ENCODE measurements at regions not wholly inside any gene's neighbourhood (a gene's known extent, or its start where the extent isn't known, plus 50 kb on each side); places are given as distances from the start of the nearest gene placed in this dataset.
"Not testable (repeated sequence)": the region's sequence is repeated elsewhere in the genome, so short reads cannot be mapped to it uniquely, and the experiment has no call there.

DNA sequence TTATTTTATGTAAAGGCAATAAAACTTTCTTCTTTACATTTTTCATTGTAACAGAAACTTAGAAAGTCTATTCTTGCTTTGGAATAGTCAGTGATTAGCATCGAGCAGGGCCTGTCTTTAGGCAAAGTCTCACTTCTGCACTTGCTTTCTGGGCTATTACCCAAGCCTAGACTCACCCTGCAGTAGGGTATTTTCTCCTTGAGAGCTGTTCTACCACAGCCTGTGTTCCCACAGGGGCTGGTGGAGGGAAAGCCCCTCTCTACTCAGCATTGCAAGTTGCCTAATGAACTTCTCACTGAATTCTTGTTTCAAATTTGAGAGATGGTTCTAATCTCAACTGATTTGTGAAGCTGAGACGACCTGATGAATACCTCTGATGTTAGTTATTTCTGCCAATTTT lies 111.7 kb upstream of the KLHL14 start:
- no peak overlapping the region for H3K4me3 ChIP-seq (ENCODE audit: low read depth, low read length)
- H3K27me3 ChIP-seq (ENCODE audit: insufficient read depth, low read length), result peaks cover 37% of the 10 kb centered on the region
- no peaks in the 10 kb centered on the region for H3K4me1 ChIP-seq (ENCODE audit: control insufficient read depth, insufficient read depth, low read length, unreplicated experiment)
- no peaks in the 10 kb centered on the region for H3K79me2 ChIP-seq (ENCODE audit: control insufficient read depth, insufficient read depth, low read length, unreplicated experiment)
- no peaks in the 10 kb centered on the region for H3K36me3 ChIP-seq (ENCODE audit: insufficient read depth, low read length)
- H2AFZ ChIP-seq (ENCODE audit: low read length, unreplicated experiment), result no peak overlapping the region
- no peak overlapping the region for H3K27ac ChIP-seq (ENCODE audit: low read depth, low read length)

DNA sequence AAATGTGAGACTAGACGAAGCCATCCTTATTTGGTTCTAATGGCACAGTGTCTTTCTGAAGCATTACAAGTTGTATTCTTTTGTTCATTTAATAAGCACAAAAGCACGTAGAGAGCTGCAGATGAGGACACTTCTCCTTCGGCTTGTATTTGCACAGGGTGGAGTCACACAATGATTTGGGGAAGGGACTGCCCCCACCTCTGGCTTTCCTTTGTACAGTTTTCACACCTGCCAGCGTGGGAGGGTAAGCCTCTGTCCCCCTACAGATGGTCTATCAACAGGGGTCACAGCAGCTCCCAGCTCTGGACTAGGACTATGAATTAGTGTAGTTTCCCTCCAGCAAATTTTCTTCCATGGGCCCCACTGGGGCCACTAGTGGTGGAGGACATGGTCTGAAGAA lies 108.2 kb upstream of the KLHL14 start:
- Histone ChIP-seq H3K27me3 (ENCODE audit: insufficient read depth, low read length) (peaks cover 61% of the 10 kb centered on the region), H3K36me3 (ENCODE audit: insufficient read depth, low read length) (no peaks in the 10 kb centered on the region), H3K4me3 (ENCODE audit: low read depth, low read length) (no peak overlapping the region), H2AFZ (ENCODE audit: low read length, unreplicated experiment) (no peak overlapping the region), H3K4me1 (ENCODE audit: control insufficient read depth, insufficient read depth, low read length, unreplicated experiment) (no peaks in the 10 kb centered on the region), H3K79me2 (ENCODE audit: control insufficient read depth, insufficient read depth, low read length, unreplicated experiment) (no peaks in the 10 kb centered on the region), H3K27ac (ENCODE audit: low read depth, low read length) (no peak overlapping the region)

DNA sequence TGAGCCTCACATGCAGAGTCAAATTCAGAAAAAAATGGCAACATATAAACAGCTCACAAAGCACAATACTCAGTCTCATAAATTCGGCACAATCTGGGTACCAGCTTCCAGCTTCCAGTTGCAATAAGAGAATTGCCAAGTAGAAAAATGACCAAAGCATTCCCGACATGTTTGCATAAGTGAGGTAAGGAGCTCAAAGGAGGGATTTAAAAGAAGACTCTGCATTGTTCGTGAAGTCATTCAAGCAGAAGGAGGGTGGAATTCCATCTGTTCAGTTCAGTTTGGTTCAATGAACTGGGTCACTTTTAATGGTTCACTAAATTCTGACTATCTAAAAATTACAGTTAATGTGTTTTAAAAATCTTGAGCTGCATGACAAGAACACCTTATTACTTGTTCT lies 106.7 kb upstream of the KLHL14 start:
- Histone ChIP-seq H3K4me3 (ENCODE audit: low read depth, low read length) (no peak overlapping the region), H3K4me1 (ENCODE audit: control insufficient read depth, insufficient read depth, low read length, unreplicated experiment) (no peaks in the 10 kb centered on the region), H3K27me3 (ENCODE audit: insufficient read depth, low read length) (peaks cover 62% of the 10 kb centered on the region), H3K36me3 (ENCODE audit: insufficient read depth, low read length) (no peaks in the 10 kb centered on the region), H3K27ac (ENCODE audit: low read depth, low read length) (no peak overlapping the region), H2AFZ (ENCODE audit: low read length, unreplicated experiment) (no peak overlapping the region), H3K79me2 (ENCODE audit: control insufficient read depth, insufficient read depth, low read length, unreplicated experiment) (no peaks in the 10 kb centered on the region)

DNA sequence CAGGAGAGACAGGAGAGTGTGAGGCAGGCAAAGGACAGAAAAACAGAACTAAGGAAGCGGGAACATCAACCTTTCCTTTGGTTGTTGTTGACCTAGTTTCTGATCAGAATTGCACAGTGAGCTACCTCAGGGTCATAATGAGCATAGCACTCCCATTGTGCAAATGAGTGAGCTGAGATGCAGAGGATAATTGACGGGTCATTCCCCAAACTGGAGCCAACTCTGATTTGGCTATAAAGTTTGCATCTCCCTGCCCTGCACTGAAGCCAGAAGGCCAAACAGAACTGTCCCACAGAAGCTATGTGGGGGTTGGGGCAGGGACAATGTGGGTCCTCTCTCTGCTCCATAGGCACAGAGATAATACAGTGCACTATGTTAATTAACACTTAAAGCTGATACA lies 105.6 kb upstream of the KLHL14 start:
- H3K36me3 ChIP-seq (ENCODE audit: insufficient read depth, low read length), result no peaks in the 10 kb centered on the region
- H3K4me1 ChIP-seq (ENCODE audit: control insufficient read depth, insufficient read depth, low read length, unreplicated experiment), result no peaks in the 10 kb centered on the region
- H3K27ac ChIP-seq (ENCODE audit: low read depth, low read length), result no peak overlapping the region
- no peaks in the 10 kb centered on the region for H3K79me2 ChIP-seq (ENCODE audit: control insufficient read depth, insufficient read depth, low read length, unreplicated experiment)
- H3K27me3 ChIP-seq (ENCODE audit: insufficient read depth, low read length), result peaks cover 64% of the 10 kb centered on the region
- H2AFZ ChIP-seq (ENCODE audit: low read length, unreplicated experiment), result no peak overlapping the region
- H3K4me3 ChIP-seq (ENCODE audit: low read depth, low read length), result no peak overlapping the region

DNA sequence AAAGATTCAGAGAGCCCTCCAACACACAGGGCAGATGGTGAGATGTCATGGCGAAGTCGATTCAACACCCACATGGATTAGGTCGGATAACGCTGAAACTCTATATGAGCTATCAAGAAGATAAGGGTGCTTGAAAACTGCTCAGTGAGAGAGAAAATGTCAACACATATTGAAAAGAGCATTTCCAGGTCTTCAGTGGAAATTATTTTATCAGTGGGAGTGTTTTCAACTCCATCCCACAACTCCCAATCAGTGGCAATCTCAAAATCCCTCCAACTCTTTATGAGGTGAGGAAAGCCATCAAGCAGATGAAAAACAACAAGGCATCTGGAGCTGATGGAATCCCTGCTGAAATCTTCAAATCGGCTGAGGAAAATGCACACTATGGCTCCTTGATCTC lies 104.5 kb upstream of the KLHL14 start:
- no peaks in the 10 kb centered on the region for H3K79me2 ChIP-seq (ENCODE audit: control insufficient read depth, insufficient read depth, low read length, unreplicated experiment)
- no peak overlapping the region for H3K27ac ChIP-seq (ENCODE audit: low read depth, low read length)
- no peak overlapping the region for H3K4me3 ChIP-seq (ENCODE audit: low read depth, low read length)
- H2AFZ ChIP-seq (ENCODE audit: low read length, unreplicated experiment), result no peak overlapping the region
- no peaks in the 10 kb centered on the region for H3K4me1 ChIP-seq (ENCODE audit: control insufficient read depth, insufficient read depth, low read length, unreplicated experiment)
- H3K36me3 ChIP-seq (ENCODE audit: insufficient read depth, low read length), result no peaks in the 10 kb centered on the region
- peaks cover 54% of the 10 kb centered on the region for H3K27me3 ChIP-seq (ENCODE audit: insufficient read depth, low read length)

DNA sequence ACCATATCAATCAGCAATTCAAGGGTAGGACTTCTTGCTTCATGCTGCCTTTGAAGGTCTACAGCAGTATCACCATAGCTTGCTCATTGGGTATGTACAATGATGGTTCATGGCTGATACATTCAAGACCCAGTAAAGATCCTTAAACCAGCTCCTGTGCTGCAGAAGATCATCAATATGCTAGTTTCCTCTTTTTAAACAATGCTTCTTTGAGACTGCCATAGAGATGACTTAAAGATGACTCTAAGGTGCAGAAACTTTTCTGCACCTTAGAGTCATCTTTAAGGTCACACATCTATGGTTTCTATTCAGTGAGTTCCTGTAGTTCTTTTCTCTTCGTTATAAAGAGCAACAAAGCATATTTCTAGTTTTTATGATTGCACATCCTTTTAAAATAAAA lies 102.8 kb upstream of the KLHL14 start:
- Histone ChIP-seq H3K79me2 (ENCODE audit: control insufficient read depth, insufficient read depth, low read length, unreplicated experiment) (no peaks in the 10 kb centered on the region), H2AFZ (ENCODE audit: low read length, unreplicated experiment) (no peak overlapping the region), H3K36me3 (ENCODE audit: insufficient read depth, low read length) (no peaks in the 10 kb centered on the region), H3K27me3 (ENCODE audit: insufficient read depth, low read length) (peaks cover 52% of the 10 kb centered on the region), H3K4me1 (ENCODE audit: control insufficient read depth, insufficient read depth, low read length, unreplicated experiment) (no peaks in the 10 kb centered on the region), H3K4me3 (ENCODE audit: low read depth, low read length) (no peak overlapping the region), H3K27ac (ENCODE audit: low read depth, low read length) (no peak overlapping the region)

DNA sequence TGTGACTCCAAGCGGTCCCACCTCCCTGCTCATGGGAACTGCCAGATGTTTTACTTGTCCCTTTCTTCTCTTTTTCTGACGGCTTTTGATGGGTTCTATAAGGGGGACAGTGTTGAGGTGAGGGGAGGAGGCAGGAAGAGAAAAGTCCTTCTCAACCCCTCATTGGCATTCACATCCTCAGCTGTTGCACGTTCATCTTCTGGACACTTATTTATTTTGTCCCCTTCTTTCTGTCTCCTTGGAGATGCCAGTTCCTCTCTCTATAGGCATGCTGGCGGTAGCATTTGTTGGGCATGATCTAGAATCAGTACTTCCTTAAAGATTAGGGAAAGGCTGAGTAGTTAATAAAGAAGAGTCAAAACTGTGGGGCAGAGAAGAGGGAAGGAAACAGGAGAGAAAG lies 99.0 kb upstream of the KLHL14 start:
- no peaks in the 10 kb centered on the region for H3K79me2 ChIP-seq (ENCODE audit: control insufficient read depth, insufficient read depth, low read length, unreplicated experiment)
- H3K27ac ChIP-seq (ENCODE audit: low read depth, low read length), result no peak overlapping the region
- no peak overlapping the region for H3K4me3 ChIP-seq (ENCODE audit: low read depth, low read length)
- no peaks in the 10 kb centered on the region for H3K36me3 ChIP-seq (ENCODE audit: insufficient read depth, low read length)
- H3K27me3 ChIP-seq (ENCODE audit: insufficient read depth, low read length), result peaks cover 54% of the 10 kb centered on the region
- no peaks in the 10 kb centered on the region for H3K4me1 ChIP-seq (ENCODE audit: control insufficient read depth, insufficient read depth, low read length, unreplicated experiment)
- H2AFZ ChIP-seq (ENCODE audit: low read length, unreplicated experiment), result no peak overlapping the region

DNA sequence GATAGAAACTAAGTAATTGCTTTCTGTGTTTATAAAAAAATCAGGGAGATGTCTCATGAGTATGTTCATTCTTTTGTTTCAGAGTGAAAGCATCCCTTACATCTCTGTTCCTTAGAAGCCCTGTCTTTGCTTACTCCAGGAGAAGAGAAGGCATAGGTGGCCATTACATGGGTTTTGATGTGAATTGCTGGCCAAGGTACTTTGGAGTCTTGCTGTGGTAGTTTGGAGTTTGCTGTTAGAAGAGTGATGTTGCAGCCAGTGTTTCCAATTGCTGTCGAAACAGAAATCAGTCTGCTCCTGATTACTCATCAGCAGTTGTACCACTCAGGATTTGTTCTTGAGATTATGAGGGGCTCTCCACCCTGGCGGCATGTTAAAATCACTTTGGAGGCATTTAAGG lies 97.8 kb upstream of the KLHL14 start:
- H3K27ac ChIP-seq (ENCODE audit: low read depth, low read length), result no peak overlapping the region
- no peak overlapping the region for H3K4me3 ChIP-seq (ENCODE audit: low read depth, low read length)
- H3K79me2 ChIP-seq (ENCODE audit: control insufficient read depth, insufficient read depth, low read length, unreplicated experiment), result no peaks in the 10 kb centered on the region
- H2AFZ ChIP-seq (ENCODE audit: low read length, unreplicated experiment), result no peak overlapping the region
- H3K36me3 ChIP-seq (ENCODE audit: insufficient read depth, low read length), result no peaks in the 10 kb centered on the region
- peaks cover 51% of the 10 kb centered on the region for H3K27me3 ChIP-seq (ENCODE audit: insufficient read depth, low read length)
- H3K4me1 ChIP-seq (ENCODE audit: control insufficient read depth, insufficient read depth, low read length, unreplicated experiment), result no peaks in the 10 kb centered on the region

DNA sequence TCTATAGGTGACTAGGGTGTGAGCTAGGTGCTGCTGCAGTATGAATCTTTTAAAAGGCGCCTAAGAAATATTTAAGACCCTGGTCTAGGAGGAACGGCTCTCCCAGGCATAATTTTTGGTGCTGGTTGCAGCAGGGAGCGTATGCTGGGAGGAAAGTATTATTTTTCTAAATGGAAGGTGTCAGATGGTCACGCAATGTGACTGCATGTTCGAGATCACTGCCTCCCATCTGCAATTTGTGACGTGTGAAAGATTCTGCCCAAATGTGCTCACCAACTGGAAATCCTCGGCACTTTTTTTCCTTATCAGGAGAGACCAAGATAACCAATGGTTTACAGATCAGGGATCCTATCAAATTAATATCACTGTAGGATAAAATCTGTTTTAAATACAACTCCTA lies 95.6 kb upstream of the KLHL14 start:
- no peak overlapping the region for H3K27ac ChIP-seq (ENCODE audit: low read depth, low read length)
- H3K79me2 ChIP-seq (ENCODE audit: control insufficient read depth, insufficient read depth, low read length, unreplicated experiment), result no peaks in the 10 kb centered on the region
- H3K36me3 ChIP-seq (ENCODE audit: insufficient read depth, low read length), result no peaks in the 10 kb centered on the region
- no peak overlapping the region for H3K4me3 ChIP-seq (ENCODE audit: low read depth, low read length)
- no peaks in the 10 kb centered on the region for H3K4me1 ChIP-seq (ENCODE audit: control insufficient read depth, insufficient read depth, low read length, unreplicated experiment)
- peaks cover 47% of the 10 kb centered on the region for H3K27me3 ChIP-seq (ENCODE audit: insufficient read depth, low read length)
- H2AFZ ChIP-seq (ENCODE audit: low read length, unreplicated experiment), result no peak overlapping the region

DNA sequence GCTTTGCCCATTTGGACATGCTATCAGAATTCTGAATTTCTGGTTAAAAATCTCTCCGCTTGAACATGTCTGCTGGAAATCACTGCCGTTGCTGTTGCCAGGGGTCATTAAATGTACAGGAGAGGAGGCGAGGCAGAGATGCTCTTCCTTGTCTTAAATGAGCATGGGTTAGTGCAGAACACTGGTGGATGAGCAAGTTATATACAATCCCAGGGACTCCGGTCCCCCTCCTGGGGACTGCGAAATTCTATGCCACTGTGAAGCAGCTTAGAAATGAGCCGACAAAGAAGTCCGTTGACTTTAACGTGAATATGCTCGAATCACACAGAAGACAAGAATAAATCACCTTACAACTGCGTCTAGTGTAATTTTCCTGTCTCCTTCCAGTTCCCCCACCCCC lies 95.1 kb upstream of the KLHL14 start:
- Histone ChIP-seq H2AFZ (ENCODE audit: low read length, unreplicated experiment) (no peak overlapping the region), H3K79me2 (ENCODE audit: control insufficient read depth, insufficient read depth, low read length, unreplicated experiment) (no peaks in the 10 kb centered on the region)

DNA sequence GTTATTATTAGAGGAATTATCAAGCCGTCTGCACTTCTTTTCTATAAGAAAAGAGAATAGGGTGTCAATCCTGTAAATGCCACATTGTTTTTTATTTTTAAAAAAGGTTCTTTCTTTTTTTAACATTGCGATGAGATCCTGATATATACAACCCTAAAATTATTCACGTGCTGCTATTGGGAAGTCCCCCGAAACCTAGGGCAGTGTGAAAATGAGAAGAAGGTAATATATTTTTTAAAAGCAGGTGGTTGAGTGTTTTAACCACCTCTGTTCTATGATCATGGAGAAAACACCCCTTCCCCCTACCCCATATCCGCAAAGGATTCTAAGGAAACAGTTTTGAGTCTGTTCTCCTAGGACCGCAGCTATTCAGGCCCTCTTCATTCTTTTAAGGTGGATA lies 94.5 kb upstream of the KLHL14 start:
- H3K27ac ChIP-seq (ENCODE audit: low read depth, low read length), result no peak overlapping the region
- no peaks in the 10 kb centered on the region for H3K79me2 ChIP-seq (ENCODE audit: control insufficient read depth, insufficient read depth, low read length, unreplicated experiment)
- no peak overlapping the region for H3K4me3 ChIP-seq (ENCODE audit: low read depth, low read length)
- H3K27me3 ChIP-seq (ENCODE audit: insufficient read depth, low read length), result peaks cover 47% of the 10 kb centered on the region
- H2AFZ ChIP-seq (ENCODE audit: low read length, unreplicated experiment), result no peak overlapping the region
- H3K4me1 ChIP-seq (ENCODE audit: control insufficient read depth, insufficient read depth, low read length, unreplicated experiment), result no peaks in the 10 kb centered on the region
- H3K36me3 ChIP-seq (ENCODE audit: insufficient read depth, low read length), result no peaks in the 10 kb centered on the region

More for the DNA sequence above, 95.1 kb upstream of the KLHL14 start:
- Histone ChIP-seq H3K4me1 (ENCODE audit: control insufficient read depth, insufficient read depth, low read length, unreplicated experiment) (no peaks in the 10 kb centered on the region), H3K36me3 (ENCODE audit: insufficient read depth, low read length) (no peaks in the 10 kb centered on the region), H3K27ac (ENCODE audit: low read depth, low read length) (no peak overlapping the region), H3K27me3 (ENCODE audit: insufficient read depth, low read length) (peaks cover 47% of the 10 kb centered on the region), H3K4me3 (ENCODE audit: low read depth, low read length) (no peak overlapping the region)

DNA sequence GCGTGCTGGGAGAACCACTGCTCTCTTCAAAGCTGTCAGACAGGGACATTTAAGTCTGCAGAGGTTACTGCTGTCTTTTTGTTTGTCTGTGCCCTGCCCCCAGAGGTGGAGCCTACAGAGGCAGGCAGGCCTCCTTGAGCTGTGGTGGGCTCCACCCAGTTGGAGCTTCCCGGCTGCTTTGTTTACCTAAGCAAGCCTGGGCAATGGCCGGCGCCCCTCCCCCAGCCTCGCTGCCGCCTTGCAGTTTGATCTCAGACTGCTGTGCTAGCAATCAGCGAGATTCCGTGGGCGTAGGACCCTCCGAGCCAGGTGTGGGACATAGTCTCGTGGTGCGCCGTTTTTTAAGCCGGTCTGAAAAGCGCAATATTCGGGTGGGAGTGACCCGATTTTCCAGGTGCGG lies 89.2 kb upstream of the KLHL14 start:
- H3K79me2 ChIP-seq (ENCODE audit: control insufficient read depth, insufficient read depth, low read length, unreplicated experiment); H2AFZ ChIP-seq (ENCODE audit: low read length, unreplicated experiment); H3K4me1 ChIP-seq (ENCODE audit: control insufficient read depth, insufficient read depth, low read length, unreplicated experiment); H3K4me3 ChIP-seq (ENCODE audit: low read depth, low read length); H3K27ac ChIP-seq (ENCODE audit: low read depth, low read length); H3K27me3 ChIP-seq (ENCODE audit: insufficient read depth, low read length); H3K36me3 ChIP-seq (ENCODE audit: insufficient read depth, low read length): not testable (repeated sequence)

All from ACC112 (cell line).